Activated CD4-positive, CD25-positive, alpha-beta regulatory T cell treated with anti-CD3 and anti-CD28 coated beads, Interleukin-2, amount 50 U/mL, for 72 hours (primary cell): ENCODE measurements at regions not wholly inside any gene's neighbourhood (a gene's known extent, or its start where the extent isn't known, plus 50 kb on each side); places are given as distances from the start of the nearest gene placed in this dataset.
"Not testable (repeated sequence)": the region's sequence is repeated elsewhere in the genome, so short reads cannot be mapped to it uniquely, and the experiment has no call there.

ENCODE experiments used
- DNase-seq: peaks from one replicate; pipeline ENCODE4 v3.0.0; 2021

- no peak for DNase-seq
Measured at GRCh38 chr13:104553896-104554295, 1487.7 kb upstream of the SLC10A2 start.

GRCh38 chr13:104553186-104553585 lies 1487.0 kb upstream of the SLC10A2 start:
- DNase-seq = no peak

GRCh38 chr13:104534847-104535246 lies 1468.6 kb upstream of the SLC10A2 start:
- DNase-seq = no peak

GRCh38 chr13:104532132-104532531 lies 1465.9 kb upstream of the SLC10A2 start:
- no peak for DNase-seq

GRCh38 chr13:104530741-104531140 lies 1464.5 kb upstream of the SLC10A2 start:
- DNase-seq = no peak

- no peak for DNase-seq
Measured at GRCh38 chr13:104526561-104526960, 1460.3 kb upstream of the SLC10A2 start.

- DNase-seq = no peak
Measured at GRCh38 chr13:104525467-104525866, 1459.2 kb upstream of the SLC10A2 start.

GRCh38 chr13:104522235-104523072 lies 1456.2 kb upstream of the SLC10A2 start:
- no peak for DNase-seq

GRCh38 chr13:104510422-104510821 lies 1444.2 kb upstream of the SLC10A2 start:
- DNase-seq = no peak

- DNase-seq = not testable (repeated sequence)
Measured at GRCh38 chr13:104493502-104493901, 1427.3 kb upstream of the SLC10A2 start.

GRCh38 chr13:104491916-104492315 lies 1425.7 kb upstream of the SLC10A2 start:
- DNase-seq = no peak

- DNase-seq = no peak
Measured at GRCh38 chr13:104487006-104487405, 1420.8 kb upstream of the SLC10A2 start.

GRCh38 chr13:104485571-104485970 lies 1419.4 kb upstream of the SLC10A2 start:
- no peak for DNase-seq

GRCh38 chr13:104483631-104484030 lies 1417.4 kb upstream of the SLC10A2 start:
- no peak for DNase-seq

- DNase-seq = no peak
Measured at GRCh38 chr13:104477261-104477660, 1411.0 kb upstream of the SLC10A2 start.

GRCh38 chr13:104473936-104474335 lies 1407.7 kb upstream of the SLC10A2 start:
- no peak for DNase-seq

GRCh38 chr13:104466016-104466415 lies 1399.8 kb upstream of the SLC10A2 start:
- no peak for DNase-seq

- no peak for DNase-seq
Measured at GRCh38 chr13:104461049-104461448, 1394.8 kb upstream of the SLC10A2 start.

- DNase-seq = no peak
Measured at GRCh38 chr13:104460554-104460953, 1394.3 kb upstream of the SLC10A2 start.

GRCh38 chr13:104450006-104450405 lies 1383.8 kb upstream of the SLC10A2 start:
- DNase-seq = no peak

GRCh38 chr13:104447348-104447747 lies 1381.1 kb upstream of the SLC10A2 start:
- no peak for DNase-seq

GRCh38 chr13:104442536-104442935 lies 1376.3 kb upstream of the SLC10A2 start:
- no peak for DNase-seq

GRCh38 chr13:104436555-104436954 lies 1370.3 kb upstream of the SLC10A2 start:
- DNase-seq = no peak

- no peak for DNase-seq
Measured at GRCh38 chr13:104431895-104432294, 1365.7 kb upstream of the SLC10A2 start.

- no peak for DNase-seq
Measured at GRCh38 chr13:104426435-104426834, 1360.2 kb upstream of the SLC10A2 start.
